ENCODE measurements at regions not wholly inside any gene's neighbourhood (a gene's known extent, or its start where the extent isn't known, plus 50 kb on each side); places are given as distances from the start of the nearest gene placed in this dataset.

GRCh38 chr2:217086038-217086522, 226.2 kb upstream of the TNP1 start:
- TF ChIP-seq, protein P1, sequence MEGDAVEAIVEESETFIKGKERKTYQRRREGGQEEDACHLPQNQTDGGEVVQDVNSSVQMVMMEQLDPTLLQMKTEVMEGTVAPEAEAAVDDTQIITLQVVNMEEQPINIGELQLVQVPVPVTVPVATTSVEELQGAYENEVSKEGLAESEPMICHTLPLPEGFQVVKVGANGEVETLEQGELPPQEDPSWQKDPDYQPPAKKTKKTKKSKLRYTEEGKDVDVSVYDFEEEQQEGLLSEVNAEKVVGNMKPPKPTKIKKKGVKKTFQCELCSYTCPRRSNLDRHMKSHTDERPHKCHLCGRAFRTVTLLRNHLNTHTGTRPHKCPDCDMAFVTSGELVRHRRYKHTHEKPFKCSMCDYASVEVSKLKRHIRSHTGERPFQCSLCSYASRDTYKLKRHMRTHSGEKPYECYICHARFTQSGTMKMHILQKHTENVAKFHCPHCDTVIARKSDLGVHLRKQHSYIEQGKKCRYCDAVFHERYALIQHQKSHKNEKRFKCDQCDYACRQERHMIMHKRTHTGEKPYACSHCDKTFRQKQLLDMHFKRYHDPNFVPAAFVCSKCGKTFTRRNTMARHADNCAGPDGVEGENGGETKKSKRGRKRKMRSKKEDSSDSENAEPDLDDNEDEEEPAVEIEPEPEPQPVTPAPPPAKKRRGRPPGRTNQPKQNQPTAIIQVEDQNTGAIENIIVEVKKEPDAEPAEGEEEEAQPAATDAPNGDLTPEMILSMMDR (IDR thresholded peaks at IDR 0.05): no peak
- no peak for TF ChIP-seq POLR2A (IDR thresholded peaks at IDR 0.05)
- Histone ChIP-seq H3K4me3 (no peak overlapping the region), H3K4me1 (no peaks in the 10 kb centered on the region), H3K9me3 (no peaks in the 10 kb centered on the region), H3K36me3 (no peaks in the 10 kb centered on the region), H3K27me3 (no peaks in the 10 kb centered on the region), H3K27ac (no peak overlapping the region)
- intact Hi-C loops (cut with DNase I): no loop called here
- 73 to 78% methylated on average over 1 of the region's 1 CpG for WGBS, 2 donors
- DNase-seq: no peak

GRCh38 chr2:217085543-217085942, 225.7 kb upstream of the TNP1 start:
- no peak for TF ChIP-seq POLR2A (IDR thresholded peaks at IDR 0.05)
- TF ChIP-seq, protein P1 (IDR thresholded peaks at IDR 0.05): no peak
- Histone ChIP-seq H3K9me3 (no peaks in the 10 kb centered on the region), H3K27me3 (no peaks in the 10 kb centered on the region), H3K36me3 (no peaks in the 10 kb centered on the region), H3K4me1 (no peaks in the 10 kb centered on the region), H3K27ac (no peak overlapping the region), H3K4me3 (no peak overlapping the region)
- intact Hi-C loops (cut with DNase I): no loop called here
- no peak for DNase-seq
- 55 to 74% methylated on average over 2 of the region's 2 CpGs for WGBS, 2 donors

GRCh38 chr2:217081799-217082198, 221.9 kb upstream of the TNP1 start:
- DNase-seq: no peak
- H3K27ac ChIP-seq: no peak overlapping the region
- intact Hi-C loops (cut with DNase I): no loop called here
- H3K36me3 ChIP-seq: no peaks in the 10 kb centered on the region
- no peak for TF ChIP-seq POLR2A (IDR thresholded peaks at IDR 0.05)
- TF ChIP-seq, protein P1 (IDR thresholded peaks at IDR 0.05): no peak
- no peaks in the 10 kb centered on the region for H3K9me3 ChIP-seq
- 91 to 95% methylated on average over 5 of the region's 5 CpGs for WGBS, 2 donors
- no peak overlapping the region for H3K4me3 ChIP-seq
- no peaks in the 10 kb centered on the region for H3K4me1 ChIP-seq
- no peaks in the 10 kb centered on the region for H3K27me3 ChIP-seq

DNA sequence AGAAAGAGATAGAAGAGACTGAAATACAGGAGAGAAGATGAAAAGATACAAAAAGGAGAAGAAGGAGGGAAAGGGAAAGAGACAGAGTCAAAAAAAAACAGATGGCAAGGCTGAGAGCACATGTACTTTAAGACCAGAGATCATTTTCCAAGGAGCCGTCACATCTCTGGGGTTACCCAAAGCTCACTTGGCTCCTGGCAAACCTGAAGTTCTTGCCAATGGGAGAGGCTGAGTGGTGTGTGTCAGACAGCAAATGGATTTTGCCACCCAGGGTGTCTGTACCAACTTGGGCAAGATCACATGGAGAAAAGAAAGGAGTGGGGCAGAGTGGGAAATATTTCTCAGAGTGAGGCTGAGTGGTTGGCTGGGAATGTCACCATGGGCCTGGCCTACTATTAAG, 219.3 kb upstream of the TNP1 start:
- Histone ChIP-seq H3K27me3 (no peaks in the 10 kb centered on the region), H3K4me1 (peaks cover 0 to 6% (median 0%) of the 10 kb centered on the region in 3 donors), H3K27ac (no peak overlapping the region), H3K36me3 (no peaks in the 10 kb centered on the region), H3K9me3 (no peaks in the 10 kb centered on the region), H3K4me3 (no peak overlapping the region)
- intact Hi-C loops (cut with DNase I): no loop called here
- no peak for DNase-seq
- TF ChIP-seq, protein P1 (IDR thresholded peaks at IDR 0.05): no peak
- no peak for TF ChIP-seq POLR2A (IDR thresholded peaks at IDR 0.05)
- 52 to 63% methylated on average over 1 of the region's 1 CpG for WGBS, 2 donors

DNA sequence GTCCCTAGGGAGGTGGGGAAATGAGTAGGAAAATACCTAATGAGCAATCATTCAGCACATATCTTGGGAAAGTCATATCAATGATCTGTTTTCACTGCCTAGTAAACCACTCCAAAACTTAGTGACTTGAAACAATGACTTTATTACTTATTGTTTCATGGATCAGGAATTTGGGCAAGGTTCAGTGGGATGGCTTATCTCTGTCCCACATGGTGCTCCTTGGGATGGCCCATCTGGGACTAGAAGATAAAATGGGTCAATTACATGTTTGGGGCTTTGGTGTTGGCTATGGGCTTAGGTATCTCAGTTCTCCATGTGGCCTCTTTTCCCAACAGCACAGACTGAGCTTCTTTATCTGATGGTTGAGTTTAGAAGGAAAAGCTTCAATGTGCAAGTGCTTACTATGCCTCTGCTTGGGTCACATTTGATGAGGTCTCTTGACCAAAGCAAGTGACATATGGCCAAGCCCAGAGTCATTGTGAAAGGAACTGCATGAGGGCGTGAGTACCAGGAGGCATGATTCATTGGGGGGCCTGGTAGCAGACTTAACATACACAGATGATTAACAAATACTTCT, 218.1 kb upstream of the TNP1 start:
- intact Hi-C loops (cut with DNase I): no loop called here
- DNase-seq: no peak
- no peak for TF ChIP-seq POLR2A (IDR thresholded peaks at IDR 0.05)
- TF ChIP-seq, protein P1 (IDR thresholded peaks at IDR 0.05): no peak

More for the DNA sequence above, 218.1 kb upstream of the TNP1 start:
- Histone ChIP-seq H3K36me3 (no peaks in the 10 kb centered on the region), H3K4me1 (peaks cover 0 to 6% (median 0%) of the 10 kb centered on the region in 3 donors), H3K4me3 (no peak overlapping the region), H3K9me3 (no peaks in the 10 kb centered on the region), H3K27me3 (no peaks in the 10 kb centered on the region), H3K27ac (no peak overlapping the region)
- 90 to 100% methylated on average over 1 of the region's 1 CpG for WGBS, 2 donors
